ENCODE measurements at regions not wholly inside any gene's neighbourhood (a gene's known extent, or its start where the extent isn't known, plus 50 kb on each side); places are given as distances from the start of the nearest gene placed in this dataset.
A peak's percentile ranks its signal among the peaks of the same experiment; 100 is the strongest.

GRCh38 chr3:153072382-153072781 lies 89.6 kb upstream of the RAP2B start:
- no peak for DNase-seq (ENCODE audit: low spot score)

DNA sequence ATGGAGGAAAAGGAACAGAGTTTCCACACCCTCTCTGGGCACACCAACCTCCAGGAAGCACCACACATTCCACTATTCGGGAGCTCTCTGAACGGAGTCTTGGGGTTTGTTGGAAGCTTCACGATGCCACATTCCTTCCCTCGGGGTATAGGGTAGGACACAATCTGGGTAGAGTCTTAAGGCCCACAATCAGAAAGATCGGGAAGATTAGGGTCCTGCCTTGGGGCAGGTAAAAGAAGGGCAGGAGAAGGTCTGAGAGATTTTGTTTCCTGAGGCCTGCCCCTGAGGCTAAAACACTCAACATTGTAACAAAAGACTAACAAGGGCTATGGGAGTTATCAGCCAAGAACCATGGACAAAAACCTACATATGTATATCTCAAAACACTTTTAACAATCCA lies 89.2 kb upstream of the RAP2B start:
- DNase-seq (ENCODE audit: low spot score): no peak

DNA sequence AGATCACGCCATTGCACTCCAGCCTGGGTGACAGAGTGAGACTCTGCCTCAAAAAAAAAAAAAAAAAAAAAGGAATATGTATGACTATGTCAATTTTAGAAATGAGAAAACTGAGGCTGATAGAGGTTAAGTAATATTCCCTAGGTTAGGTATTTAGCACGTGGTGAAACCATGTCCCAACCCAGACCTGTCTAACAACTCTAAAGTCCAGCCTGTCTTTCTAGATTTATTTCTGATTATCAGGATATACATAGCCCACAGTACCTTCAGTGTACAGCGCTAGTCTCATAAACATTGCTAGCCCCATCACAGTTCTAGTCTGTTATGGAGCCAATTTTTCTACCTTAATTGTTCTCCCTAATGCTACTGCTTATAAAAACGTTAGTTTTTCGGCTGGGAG lies 88.4 kb upstream of the RAP2B start:
- DNase-seq (ENCODE audit: low spot score): no peak

DNA sequence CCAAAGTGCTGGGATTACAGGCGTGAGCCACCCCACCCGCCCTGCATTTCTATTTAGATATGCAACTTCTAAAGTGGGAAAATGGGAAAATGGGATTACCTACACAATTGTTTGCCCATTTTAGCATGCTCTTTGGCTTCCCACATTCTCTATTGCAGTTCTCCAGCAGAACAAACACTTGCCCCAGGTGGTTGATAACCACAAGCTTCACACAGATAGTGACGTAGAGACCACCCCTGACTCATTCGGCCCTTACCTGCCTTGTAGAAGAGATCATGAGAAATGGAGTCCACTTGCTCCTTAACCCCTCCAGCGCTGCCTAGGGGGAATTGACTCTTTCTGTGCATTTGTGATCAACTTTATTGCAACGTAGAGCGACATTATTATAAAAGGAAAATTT lies 83.2 kb upstream of the RAP2B start:
- no peak for DNase-seq (ENCODE audit: low spot score)

GRCh38 chr3:153079386-153079785 lies 82.6 kb upstream of the RAP2B start:
- no peak for DNase-seq (ENCODE audit: low spot score)

DNA sequence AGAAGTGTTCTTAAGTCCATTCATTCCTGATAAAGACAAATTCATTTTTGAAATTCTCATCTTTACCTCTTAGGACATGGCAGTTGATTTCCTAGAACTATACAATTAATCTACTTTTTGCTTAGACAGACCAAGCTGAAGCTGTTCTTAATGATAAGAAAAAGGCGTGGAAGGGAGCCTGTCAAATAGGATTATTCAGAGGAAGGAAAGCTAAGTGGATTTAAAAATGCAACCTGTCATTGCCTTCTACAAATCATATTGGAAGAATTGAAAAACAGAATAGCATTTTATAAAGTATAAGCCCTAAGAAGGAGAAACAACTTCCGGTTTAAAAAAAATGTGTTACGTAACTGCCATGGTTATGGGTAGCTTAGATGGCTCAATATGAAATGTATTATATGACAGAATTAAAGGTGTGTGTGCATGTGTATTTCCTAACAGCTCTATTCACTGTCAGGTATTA lies 81.2 kb upstream of the RAP2B start:
- peak; percentile 87 for DNase-seq (ENCODE audit: low spot score)

DNA sequence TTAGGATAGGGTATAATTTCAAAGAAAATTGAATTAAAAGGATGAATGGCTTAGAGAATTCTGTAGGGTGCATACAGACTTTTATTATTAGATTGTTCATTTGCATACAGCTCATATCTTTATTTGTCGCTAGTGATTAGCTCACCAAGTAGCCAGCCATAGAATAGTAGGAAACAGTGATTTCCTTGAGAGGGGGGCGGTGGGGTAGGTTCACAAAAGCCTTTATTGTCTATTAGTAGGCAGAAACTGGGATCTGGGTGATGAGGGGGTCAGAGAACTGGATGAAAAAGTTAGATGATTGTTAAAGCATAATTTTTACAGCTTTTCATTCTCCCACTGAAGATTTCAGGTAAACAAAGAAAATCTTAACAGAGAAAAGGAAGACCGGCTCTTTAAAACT lies 77.6 kb upstream of the RAP2B start:
- DNase-seq (ENCODE audit: low spot score): no peak

- no peak for DNase-seq (ENCODE audit: low spot score)
Measured at GRCh38 chr3:153087595-153088566, 74.1 kb upstream of the RAP2B start.

DNA sequence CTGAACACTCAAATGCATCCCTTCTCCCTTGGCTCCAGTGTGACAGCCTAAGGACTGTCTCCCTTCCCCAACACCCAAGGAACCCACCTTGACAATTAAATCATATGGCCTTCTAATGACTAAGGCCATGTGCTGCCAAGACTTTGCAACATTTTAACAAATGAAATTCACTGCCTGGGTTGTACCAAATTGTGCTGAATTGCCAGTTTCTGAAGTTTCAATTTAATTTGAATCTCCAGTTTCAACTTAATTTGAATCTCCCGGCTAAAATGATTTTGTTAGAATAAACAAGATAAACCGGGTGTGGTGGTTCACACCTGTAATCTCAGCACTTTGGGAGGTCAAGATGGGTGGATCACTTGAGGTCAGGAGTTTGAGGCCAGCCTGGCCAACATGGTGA lies 72.4 kb upstream of the RAP2B start:
- DNase-seq (ENCODE audit: low spot score): no peak

- DNase-seq (ENCODE audit: low spot score): no peak
Measured at GRCh38 chr3:153090973-153091372, 71.1 kb upstream of the RAP2B start.

DNA sequence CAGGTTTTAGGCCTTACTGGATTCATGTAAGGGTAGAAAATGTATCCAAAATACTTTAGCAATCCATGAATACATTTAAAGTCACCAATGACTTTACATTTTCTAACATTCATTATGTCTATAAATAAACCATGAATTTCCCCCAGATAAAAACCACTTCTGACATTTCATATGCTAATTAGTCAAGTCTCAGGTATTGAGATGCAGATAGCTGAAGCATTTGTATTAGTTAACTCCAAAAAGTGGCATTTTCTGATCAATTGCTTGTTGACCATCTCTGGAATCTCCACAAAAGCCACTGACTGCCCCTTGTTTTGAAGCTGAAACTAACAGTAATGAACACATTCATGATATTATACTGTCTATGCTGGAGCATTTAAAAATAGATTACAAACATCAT lies 68.4 kb upstream of the RAP2B start:
- no peak for DNase-seq (ENCODE audit: low spot score)

- DNase-seq (ENCODE audit: low spot score): no peak
Measured at GRCh38 chr3:153094386-153094785, 67.6 kb upstream of the RAP2B start.

- no peak for DNase-seq (ENCODE audit: low spot score)
Measured at GRCh38 chr3:153095441-153095840, 66.6 kb upstream of the RAP2B start.

DNA sequence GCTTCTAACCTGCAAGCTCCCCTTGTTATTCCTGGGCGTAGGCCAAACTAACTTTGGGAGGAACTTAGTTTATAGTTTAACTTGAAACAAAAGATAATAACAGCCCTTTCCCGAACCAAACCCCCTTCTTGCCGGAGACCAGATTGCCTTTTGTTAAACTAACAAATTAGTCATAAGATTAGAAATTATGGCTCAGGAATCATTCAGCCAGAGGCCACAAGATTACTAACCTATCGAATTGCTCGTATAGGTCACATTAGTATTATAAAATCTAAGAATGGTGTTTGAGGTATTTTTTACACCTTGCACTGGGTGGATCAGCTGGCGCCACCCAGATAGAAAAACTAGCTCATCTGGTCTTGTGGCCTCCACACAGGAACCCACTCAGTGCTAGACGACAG lies 65.3 kb upstream of the RAP2B start:
- DNase-seq (ENCODE audit: low spot score): no peak

DNA sequence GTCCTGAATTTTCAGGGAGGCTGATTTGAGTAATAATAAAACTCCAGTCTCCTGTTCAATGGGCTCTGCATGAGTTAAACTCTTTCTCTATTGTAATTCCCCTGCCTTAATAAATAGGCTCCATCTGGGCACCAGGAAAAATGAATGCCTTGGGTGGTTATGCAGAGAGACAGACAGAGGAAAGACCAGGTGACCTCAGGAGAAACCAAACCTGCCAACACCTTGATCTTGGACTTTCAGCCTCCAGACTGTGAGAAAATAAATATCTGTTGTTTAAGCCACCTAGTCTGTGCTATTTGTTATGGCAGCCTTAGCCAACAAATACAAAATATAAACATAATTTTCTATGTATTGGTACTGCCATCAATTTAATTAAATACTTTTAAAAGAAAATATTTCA lies 64.8 kb upstream of the RAP2B start:
- DNase-seq (ENCODE audit: low spot score): no peak

GRCh38 chr3:153099131-153099530 lies 62.9 kb upstream of the RAP2B start:
- DNase-seq (ENCODE audit: low spot score): no peak

DNA sequence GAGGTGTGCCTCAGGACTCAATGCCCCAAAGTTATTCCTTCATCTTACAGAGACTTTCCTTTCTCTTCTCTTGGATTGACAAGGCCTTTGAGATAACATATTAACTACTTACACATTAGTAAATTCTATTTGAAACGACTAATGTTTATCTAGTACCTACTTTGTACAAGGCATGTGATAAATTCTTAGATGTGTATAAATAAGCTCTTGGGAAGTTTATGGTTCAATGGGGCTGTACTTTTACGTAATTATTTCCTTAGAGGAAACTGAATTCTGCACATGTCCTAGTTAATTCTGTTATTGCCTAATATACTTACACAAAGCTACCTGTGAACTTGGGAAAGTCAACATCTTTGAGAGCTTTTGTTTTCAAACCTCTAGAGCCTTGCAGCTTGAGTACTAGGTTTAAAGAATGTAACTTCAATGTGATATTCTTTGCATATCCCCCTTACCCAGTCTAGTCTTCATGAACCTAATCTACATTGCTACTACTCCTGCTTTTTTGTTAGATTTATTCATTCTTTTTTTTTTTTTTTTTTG lies 58.5 kb upstream of the RAP2B start:
- no peak for DNase-seq (ENCODE audit: low spot score)

DNA sequence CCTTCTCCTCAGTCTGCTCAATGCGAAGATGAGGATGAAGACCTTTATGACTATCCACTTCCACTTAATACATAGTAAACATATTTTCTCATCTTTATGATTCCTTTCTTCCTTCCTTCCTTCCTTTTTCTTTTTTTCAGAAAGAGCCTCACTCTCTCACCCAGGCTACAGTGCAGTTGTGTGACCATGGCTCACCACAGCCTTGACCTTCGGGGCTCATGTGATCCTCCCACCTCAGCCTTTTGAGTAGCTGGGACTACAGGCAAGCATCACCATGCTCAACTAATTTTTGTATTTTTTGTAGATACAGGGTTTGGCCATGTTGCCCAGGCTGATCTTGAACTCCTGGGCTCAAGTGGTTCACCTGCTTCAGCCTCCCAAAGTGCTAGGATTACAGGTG lies 52.0 kb upstream of the RAP2B start:
- DNase-seq (ENCODE audit: low spot score): no peak

GRCh38 chr3:153111016-153111415 lies 51.0 kb upstream of the RAP2B start:
- DNase-seq (ENCODE audit: low spot score): no peak
